ENCODE measurements at regions not wholly inside any gene's neighbourhood (a gene's known extent, or its start where the extent isn't known, plus 50 kb on each side); places are given as distances from the start of the nearest gene placed in this dataset.

GRCh38 chr6:16978686-16979085, 123.2 kb upstream of the STMND1 start:
- peaks cover 2% of the 10 kb centered on the region for H3K27me3 Mint-ChIP-seq (ENCODE audit: unreplicated experiment)
- H3K4me3 Mint-ChIP-seq (ENCODE audit: unreplicated experiment) = no peak overlapping the region
- no peaks in the 10 kb centered on the region for H3K36me3 Mint-ChIP-seq (ENCODE audit: unreplicated experiment)
- TF ChIP-seq CTCF (IDR thresholded peaks at IDR 0.05) = no peak
- no peak for DNase-seq (ENCODE audit: extremely low spot score, unreplicated experiment)
- no peaks in the 10 kb centered on the region for H3K9me3 Mint-ChIP-seq (ENCODE audit: unreplicated experiment)
- H3K4me1 Mint-ChIP-seq (ENCODE audit: unreplicated experiment) = peaks cover 5% of the 10 kb centered on the region
- no peak overlapping the region for H3K27ac Mint-ChIP-seq (ENCODE audit: unreplicated experiment)

GRCh38 chr6:16976385-16977183, 125.3 kb upstream of the STMND1 start:
- H3K4me1 Mint-ChIP-seq (ENCODE audit: unreplicated experiment) = peaks cover 5% of the 10 kb centered on the region
- TF ChIP-seq CTCF (IDR thresholded peaks at IDR 0.05) = no peak
- no peak overlapping the region for H3K4me3 Mint-ChIP-seq (ENCODE audit: unreplicated experiment)
- no peaks in the 10 kb centered on the region for H3K36me3 Mint-ChIP-seq (ENCODE audit: unreplicated experiment)
- no peak for DNase-seq (ENCODE audit: extremely low spot score, unreplicated experiment)
- peaks cover 2% of the 10 kb centered on the region for H3K27me3 Mint-ChIP-seq (ENCODE audit: unreplicated experiment)
- no peak overlapping the region for H3K27ac Mint-ChIP-seq (ENCODE audit: unreplicated experiment)
- H3K9me3 Mint-ChIP-seq (ENCODE audit: unreplicated experiment) = no peaks in the 10 kb centered on the region

GRCh38 chr6:16974704-16975359, 127.0 kb upstream of the STMND1 start:
- Mint-ChIP-seq H3K4me1 (ENCODE audit: unreplicated experiment) (peaks cover 12% of the 10 kb centered on the region), H3K4me3 (ENCODE audit: unreplicated experiment) (no peak overlapping the region), H3K27ac (ENCODE audit: unreplicated experiment) (no peak overlapping the region), H3K36me3 (ENCODE audit: unreplicated experiment) (no peaks in the 10 kb centered on the region), H3K27me3 (ENCODE audit: unreplicated experiment) (peaks cover 2% of the 10 kb centered on the region), H3K9me3 (ENCODE audit: unreplicated experiment) (no peaks in the 10 kb centered on the region)
- TF ChIP-seq CTCF (IDR thresholded peaks at IDR 0.05) = no peak
- no peak for DNase-seq (ENCODE audit: extremely low spot score, unreplicated experiment)

GRCh38 chr6:16974387-16974673, 127.5 kb upstream of the STMND1 start:
- no peak overlapping the region for H3K4me3 Mint-ChIP-seq (ENCODE audit: unreplicated experiment)
- no peaks in the 10 kb centered on the region for H3K36me3 Mint-ChIP-seq (ENCODE audit: unreplicated experiment)
- no peak overlapping the region for H3K27ac Mint-ChIP-seq (ENCODE audit: unreplicated experiment)
- peaks cover 16% of the 10 kb centered on the region for H3K4me1 Mint-ChIP-seq (ENCODE audit: unreplicated experiment)
- no peaks in the 10 kb centered on the region for H3K9me3 Mint-ChIP-seq (ENCODE audit: unreplicated experiment)
- no peak for DNase-seq (ENCODE audit: extremely low spot score, unreplicated experiment)
- no peak for TF ChIP-seq CTCF (IDR thresholded peaks at IDR 0.05)
- peaks cover 2% of the 10 kb centered on the region for H3K27me3 Mint-ChIP-seq (ENCODE audit: unreplicated experiment)

- TF ChIP-seq CTCF (IDR thresholded peaks at IDR 0.05) = no peak
- peaks cover 17% of the 10 kb centered on the region for H3K4me1 Mint-ChIP-seq (ENCODE audit: unreplicated experiment)
- no peaks in the 10 kb centered on the region for H3K9me3 Mint-ChIP-seq (ENCODE audit: unreplicated experiment)
- H3K36me3 Mint-ChIP-seq (ENCODE audit: unreplicated experiment) = no peaks in the 10 kb centered on the region
- H3K4me3 Mint-ChIP-seq (ENCODE audit: unreplicated experiment) = no peak overlapping the region
- DNase-seq (ENCODE audit: extremely low spot score, unreplicated experiment) = no peak
- peaks cover 2% of the 10 kb centered on the region for H3K27me3 Mint-ChIP-seq (ENCODE audit: unreplicated experiment)
- no peak overlapping the region for H3K27ac Mint-ChIP-seq (ENCODE audit: unreplicated experiment)
Observed at GRCh38 chr6:16973545-16974386, 128.1 kb upstream of the STMND1 start.
